Fibroblast of lung (primary cell): ENCODE measurements at regions not wholly inside any gene's neighbourhood (a gene's known extent, or its start where the extent isn't known, plus 50 kb on each side); places are given as distances from the start of the nearest gene placed in this dataset.

ENCODE experiments used
- DNase-seq, 2 donors: peaks; one replicate each; pipeline versions ENCODE4 v3.0.0 to v3.0.0-alpha.2; 2010; ENCODE audit warnings: low read depth in 2 of 2
- H2AFZ ChIP-seq: 2 replicates; pipeline ENCODE4 v1.5.1; 2012; ENCODE audit warnings: low read length, control low read depth, inconsistent platforms
- H3K27ac ChIP-seq: 2 replicates; pipeline ENCODE4 v1.5.1; 2011; ENCODE audit warnings: low read length, control low read depth; ENCODE audit not compliant: insufficient read depth
- H3K27me3 ChIP-seq: 2 replicates; pipeline ENCODE4 v1.5.1; 2011; ENCODE audit warnings: mild to moderate bottlenecking, low read length; ENCODE audit not compliant: control insufficient read depth, insufficient read depth
- H3K36me3 ChIP-seq: 2 replicates; pipeline ENCODE4 v1.5.1; 2011; ENCODE audit warnings: low read length; ENCODE audit not compliant: control insufficient read depth, insufficient read depth
- H3K4me1 ChIP-seq: 2 replicates; pipeline ENCODE4 v1.5.1; 2011; ENCODE audit warnings: low read length; ENCODE audit not compliant: control insufficient read depth, insufficient read depth; ENCODE audit errors: extremely low read depth
- H3K4me2 ChIP-seq: 2 replicates; pipeline ENCODE4 v1.5.1; 2011; ENCODE audit warnings: low read length, control low read depth; ENCODE audit not compliant: insufficient read depth; ENCODE audit errors: extremely low read depth
- H3K4me3 ChIP-seq, 4 experiments: fragments of 200-600 bp in 1 of 4; sonication (generic) in 1 of 4; replicated peaks in 1 of 4; 2 replicates each; pipeline ENCODE4 v1.5.1; 2011 to 2016; ENCODE audit warnings: low read length in 4 of 4, low read depth in 3 of 4, mild to moderate bottlenecking in 3 of 4, control low read depth in 2 of 4, inconsistent platforms in 1 of 4, mixed read lengths in 1 of 4; ENCODE audit not compliant: insufficient read depth in 1 of 4; ENCODE audit errors: control extremely low read depth in 1 of 4
- H3K79me2 ChIP-seq: 2 replicates; pipeline ENCODE4 v1.5.1; 2012; ENCODE audit warnings: mild to moderate bottlenecking, low read length, inconsistent platforms; ENCODE audit not compliant: control insufficient read depth, insufficient read depth
- H3K9ac ChIP-seq: 2 replicates; pipeline ENCODE4 v1.5.1; 2011; ENCODE audit warnings: mild to moderate bottlenecking, low read length, control low read depth; ENCODE audit not compliant: insufficient read depth
- H3K9me3 ChIP-seq: 2 replicates; pipeline ENCODE4 v1.5.1; 2012; ENCODE audit warnings: low read depth, low read length; ENCODE audit not compliant: control insufficient read depth, insufficient read depth
- H4K20me1 ChIP-seq: 2 replicates; pipeline ENCODE4 v1.5.1; 2011; ENCODE audit warnings: low read length; ENCODE audit not compliant: control insufficient read depth, insufficient read depth; ENCODE audit errors: extremely low read depth
- EZH2 ChIP-seq: IDR thresholded peaks from 2 replicates; pipeline ENCODE4 v1.5.1; 2012; ENCODE audit warnings: low read length, control low read depth, mild to moderate bottlenecking; ENCODE audit errors: missing control alignments
- TF ChIP-seq, protein P1 (sequence below), 2 donors: IDR thresholded peaks in 1 of 2; conservative IDR thresholded peaks in 1 of 2; 1 replicate in 1 of 2; 2 replicates in 1 of 2; pipeline ENCODE4 v1.5.1; 2011 to 2012; ENCODE audit warnings: low read length in 2 of 2, control low read depth in 1 of 2, inconsistent platforms in 1 of 2, low read depth in 1 of 2, mild to moderate bottlenecking in 1 of 2

DNA sequence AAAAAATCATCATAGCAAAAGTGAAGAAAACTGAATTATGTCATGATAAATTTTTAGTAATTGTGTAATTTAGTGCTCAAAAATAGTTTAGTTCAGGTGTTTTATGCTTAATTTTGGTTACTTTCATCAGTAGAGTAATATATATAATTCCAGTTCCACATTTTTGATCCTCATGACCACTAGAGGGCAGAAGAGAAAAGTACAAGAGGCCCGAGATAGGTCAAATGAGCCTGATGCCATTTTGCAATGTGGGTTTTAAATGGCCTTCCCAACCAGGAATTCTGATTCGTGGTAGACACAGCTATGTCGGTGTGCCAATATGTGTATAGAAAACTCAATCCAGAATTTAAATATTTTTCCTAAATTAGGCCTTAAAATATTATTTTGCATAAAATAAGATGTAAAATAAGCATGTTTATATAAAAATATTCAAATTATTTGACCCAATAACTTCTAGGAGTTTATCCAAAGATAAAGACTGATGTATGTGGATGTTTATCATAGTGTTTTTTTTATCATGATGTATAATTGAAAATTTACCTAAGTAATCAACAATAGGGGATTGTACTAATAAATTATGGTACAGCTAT lies 159.7 kb upstream of the RPS6KA2 start:
- no peaks in the 10 kb centered on the region for H3K9me3 ChIP-seq
- TF ChIP-seq EZH2 = no peak
- TF ChIP-seq, protein P1, sequence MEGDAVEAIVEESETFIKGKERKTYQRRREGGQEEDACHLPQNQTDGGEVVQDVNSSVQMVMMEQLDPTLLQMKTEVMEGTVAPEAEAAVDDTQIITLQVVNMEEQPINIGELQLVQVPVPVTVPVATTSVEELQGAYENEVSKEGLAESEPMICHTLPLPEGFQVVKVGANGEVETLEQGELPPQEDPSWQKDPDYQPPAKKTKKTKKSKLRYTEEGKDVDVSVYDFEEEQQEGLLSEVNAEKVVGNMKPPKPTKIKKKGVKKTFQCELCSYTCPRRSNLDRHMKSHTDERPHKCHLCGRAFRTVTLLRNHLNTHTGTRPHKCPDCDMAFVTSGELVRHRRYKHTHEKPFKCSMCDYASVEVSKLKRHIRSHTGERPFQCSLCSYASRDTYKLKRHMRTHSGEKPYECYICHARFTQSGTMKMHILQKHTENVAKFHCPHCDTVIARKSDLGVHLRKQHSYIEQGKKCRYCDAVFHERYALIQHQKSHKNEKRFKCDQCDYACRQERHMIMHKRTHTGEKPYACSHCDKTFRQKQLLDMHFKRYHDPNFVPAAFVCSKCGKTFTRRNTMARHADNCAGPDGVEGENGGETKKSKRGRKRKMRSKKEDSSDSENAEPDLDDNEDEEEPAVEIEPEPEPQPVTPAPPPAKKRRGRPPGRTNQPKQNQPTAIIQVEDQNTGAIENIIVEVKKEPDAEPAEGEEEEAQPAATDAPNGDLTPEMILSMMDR (conservative IDR thresholded peaks at IDR 0.05 in 1 of 2, IDR thresholded peaks at IDR 0.05 in 1 of 2; ENCODE audit: low read depth in 1 of 2, low read length in 2 of 2) = peak; percentile 66 to 76
- DNase-seq = peak; percentile 53 to 76
- H3K4me3 ChIP-seq = no peak overlapping the region
- H3K27ac ChIP-seq = no peak overlapping the region
- no peak overlapping the region for H3K4me2 ChIP-seq
- H3K4me1 ChIP-seq = no peaks in the 10 kb centered on the region
- H2AFZ ChIP-seq = no peak overlapping the region
- H4K20me1 ChIP-seq = no peaks in the 10 kb centered on the region
- H3K9ac ChIP-seq = no peak overlapping the region
- H3K79me2 ChIP-seq = no peaks in the 10 kb centered on the region
- no peaks in the 10 kb centered on the region for H3K27me3 ChIP-seq
- H3K36me3 ChIP-seq = no peaks in the 10 kb centered on the region

DNA sequence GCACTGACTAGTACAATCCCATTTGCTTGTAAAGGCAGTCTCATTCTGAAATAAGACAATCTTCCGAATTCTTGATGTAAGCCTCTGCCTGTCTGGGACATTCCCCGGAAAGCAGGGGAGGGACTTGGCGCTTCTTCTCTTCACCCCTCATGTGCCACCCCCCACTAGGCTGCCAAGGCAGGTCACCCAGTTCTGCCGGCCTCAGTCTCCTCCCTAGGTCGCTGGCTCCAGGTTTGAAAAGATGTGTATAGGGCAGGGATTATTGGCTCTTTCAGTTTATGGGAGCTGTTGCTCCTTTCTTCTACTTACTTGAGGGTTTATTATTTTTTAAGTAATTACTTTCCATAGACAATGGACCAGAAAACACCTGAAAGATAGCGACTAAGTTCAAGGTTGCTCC lies 158.1 kb upstream of the RPS6KA2 start:
- no peaks in the 10 kb centered on the region for H4K20me1 ChIP-seq
- no peak overlapping the region for H2AFZ ChIP-seq
- no peak overlapping the region for H3K27ac ChIP-seq
- no peak overlapping the region for H3K4me2 ChIP-seq
- H3K4me1 ChIP-seq = no peaks in the 10 kb centered on the region
- DNase-seq = no peak
- no peaks in the 10 kb centered on the region for H3K36me3 ChIP-seq
- no peaks in the 10 kb centered on the region for H3K9me3 ChIP-seq
- H3K27me3 ChIP-seq = no peaks in the 10 kb centered on the region
- TF ChIP-seq, protein P1 (conservative IDR thresholded peaks at IDR 0.05 in 1 of 2, IDR thresholded peaks at IDR 0.05 in 1 of 2; ENCODE audit: low read depth in 1 of 2, low read length in 2 of 2) = no peak
- no peak for TF ChIP-seq EZH2
- H3K9ac ChIP-seq = no peak overlapping the region
- H3K79me2 ChIP-seq = no peaks in the 10 kb centered on the region
- no peak overlapping the region for H3K4me3 ChIP-seq

DNA sequence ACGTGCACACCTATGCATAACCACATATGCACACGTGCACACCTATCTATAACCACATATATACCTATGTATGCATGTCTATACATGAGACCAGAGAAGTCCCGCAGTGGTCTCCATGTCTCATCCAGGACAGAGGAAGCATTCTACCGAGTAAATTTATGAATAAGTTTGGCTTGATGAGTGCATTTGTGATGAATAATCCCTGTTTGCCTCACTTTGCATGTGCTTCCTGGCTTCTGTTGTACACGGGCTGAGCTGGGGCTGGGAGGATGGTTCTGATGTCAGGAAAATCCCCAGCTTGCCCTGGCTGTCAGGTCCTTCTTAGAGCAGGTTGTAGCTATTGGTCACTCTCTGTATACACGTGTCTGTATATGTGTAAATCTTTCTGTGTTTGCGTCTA lies 157.6 kb upstream of the RPS6KA2 start:
- Histone ChIP-seq H2AFZ (no peak overlapping the region), H3K9me3 (no peaks in the 10 kb centered on the region), H3K9ac (no peak overlapping the region), H3K4me1 (no peaks in the 10 kb centered on the region), H3K79me2 (no peaks in the 10 kb centered on the region), H3K4me2 (no peak overlapping the region), H3K27me3 (no peaks in the 10 kb centered on the region), H3K36me3 (no peaks in the 10 kb centered on the region), H4K20me1 (no peaks in the 10 kb centered on the region), H3K4me3 (no peak overlapping the region), H3K27ac (no peak overlapping the region)
- DNase-seq = no peak
- TF ChIP-seq, protein P1 (conservative IDR thresholded peaks at IDR 0.05 in 1 of 2, IDR thresholded peaks at IDR 0.05 in 1 of 2; ENCODE audit: low read depth in 1 of 2, low read length in 2 of 2) = no peak
- TF ChIP-seq EZH2 = no peak
